ENCODE measurements at regions not wholly inside any gene's neighbourhood (a gene's known extent, or its start where the extent isn't known, plus 50 kb on each side); places are given as distances from the start of the nearest gene placed in this dataset.

GRCh38 chr1:191151321-191151807 is 673.7 kb upstream of the BRINP3 start:
- Histone ChIP-seq H3K36me3 (ENCODE audit: low read depth) (no peaks in the 10 kb centered on the region), H3K4me3 (ENCODE audit: severe bottlenecking) (no peak overlapping the region), H3K27ac (ENCODE audit: poor library complexity, severe bottlenecking) (no peak overlapping the region), H3K4me1 (ENCODE audit: insufficient read depth, poor library complexity, severe bottlenecking) (no peaks in the 10 kb centered on the region), H3K9me3 (ENCODE audit: severe bottlenecking) (no peaks in the 10 kb centered on the region), H3K27me3 (ENCODE audit: insufficient read depth, poor library complexity, severe bottlenecking) (no peaks in the 10 kb centered on the region)
- ATAC-seq (ENCODE audit: low read depth), result no peak
- no peak for TF ChIP-seq CTCF (IDR thresholded peaks at IDR 0.05; ENCODE audit: poor library complexity, severe bottlenecking)
- no peak for DNase-seq (ENCODE audit: low spot score)

- Histone ChIP-seq H3K4me1 (ENCODE audit: insufficient read depth, poor library complexity, severe bottlenecking) (no peaks in the 10 kb centered on the region), H3K36me3 (ENCODE audit: low read depth) (no peaks in the 10 kb centered on the region), H3K9me3 (ENCODE audit: severe bottlenecking) (no peaks in the 10 kb centered on the region), H3K4me3 (ENCODE audit: severe bottlenecking) (no peak overlapping the region), H3K27ac (ENCODE audit: poor library complexity, severe bottlenecking) (no peak overlapping the region), H3K27me3 (ENCODE audit: insufficient read depth, poor library complexity, severe bottlenecking) (peaks cover 2% of the 10 kb centered on the region)
- ATAC-seq (ENCODE audit: low read depth) (no peak), DNase-seq (ENCODE audit: low spot score) (no peak)
- TF ChIP-seq CTCF (IDR thresholded peaks at IDR 0.05; ENCODE audit: poor library complexity, severe bottlenecking), result no peak
These were observed 675.1 kb upstream of the BRINP3 start for GRCh38 chr1:191152776-191153175.

DNA sequence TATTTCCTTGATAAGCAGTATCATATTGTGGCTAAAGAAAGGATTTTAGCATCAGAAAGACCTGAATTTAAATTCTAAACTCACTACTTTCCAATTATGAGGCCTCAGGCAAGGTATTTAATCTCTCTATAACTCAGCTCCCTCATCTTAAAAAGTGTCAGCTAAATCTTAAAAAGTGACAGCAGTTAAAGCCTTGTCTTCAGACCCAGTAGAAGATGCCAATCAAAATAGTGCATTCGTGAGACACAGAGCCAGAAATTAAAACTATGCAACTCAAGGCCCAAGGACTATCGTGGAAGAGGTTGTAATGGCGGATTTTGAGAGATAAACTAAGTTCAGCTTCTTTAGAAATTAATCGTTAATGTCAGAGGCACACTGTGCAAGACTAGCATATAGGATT is 677.5 kb upstream of the BRINP3 start:
- Histone ChIP-seq H3K9me3 (ENCODE audit: severe bottlenecking) (no peaks in the 10 kb centered on the region), H3K4me3 (ENCODE audit: severe bottlenecking) (no peak overlapping the region), H3K4me1 (ENCODE audit: insufficient read depth, poor library complexity, severe bottlenecking) (no peaks in the 10 kb centered on the region), H3K36me3 (ENCODE audit: low read depth) (no peaks in the 10 kb centered on the region), H3K27me3 (ENCODE audit: insufficient read depth, poor library complexity, severe bottlenecking) (peaks cover 2% of the 10 kb centered on the region), H3K27ac (ENCODE audit: poor library complexity, severe bottlenecking) (no peak overlapping the region)
- TF ChIP-seq CTCF (IDR thresholded peaks at IDR 0.05; ENCODE audit: poor library complexity, severe bottlenecking), result no peak
- DNase-seq (ENCODE audit: low spot score) (no peak), ATAC-seq (ENCODE audit: low read depth) (no peak)

DNA sequence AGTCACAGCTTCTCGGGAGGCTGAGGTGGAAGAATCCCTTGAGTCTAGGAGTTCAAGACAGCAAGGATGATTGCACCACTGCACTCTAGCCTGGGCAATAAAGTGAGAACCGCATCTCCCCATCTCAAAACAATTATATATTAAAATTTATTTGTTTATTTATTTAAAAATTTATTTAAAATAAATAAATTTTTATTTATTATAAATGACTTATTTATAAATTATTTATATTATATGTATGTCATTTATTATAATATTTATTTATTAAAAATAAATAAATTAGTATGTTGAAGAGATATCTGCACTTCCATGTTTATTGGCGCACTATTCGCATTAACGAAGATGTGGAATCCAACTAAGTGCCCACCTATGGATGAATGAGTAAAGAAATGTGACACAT is 683.2 kb upstream of the BRINP3 start:
- no peaks in the 10 kb centered on the region for H3K36me3 ChIP-seq (ENCODE audit: low read depth)

More for the DNA sequence above, 683.2 kb upstream of the BRINP3 start:
- TF ChIP-seq CTCF (IDR thresholded peaks at IDR 0.05; ENCODE audit: poor library complexity, severe bottlenecking), result no peak
- Histone ChIP-seq H3K4me3 (ENCODE audit: severe bottlenecking) (no peak overlapping the region), H3K9me3 (ENCODE audit: severe bottlenecking) (no peaks in the 10 kb centered on the region), H3K27ac (ENCODE audit: poor library complexity, severe bottlenecking) (no peak overlapping the region), H3K27me3 (ENCODE audit: insufficient read depth, poor library complexity, severe bottlenecking) (peaks cover 8% of the 10 kb centered on the region), H3K4me1 (ENCODE audit: insufficient read depth, poor library complexity, severe bottlenecking) (no peaks in the 10 kb centered on the region)
- ATAC-seq (ENCODE audit: low read depth) (no peak), DNase-seq (ENCODE audit: low spot score) (no peak)
